ENCODE measurements at regions not wholly inside any gene's neighbourhood (a gene's known extent, or its start where the extent isn't known, plus 50 kb on each side); places are given as distances from the start of the nearest gene placed in this dataset.

- TF ChIP-seq CTCF (optimal IDR thresholded peaks at IDR 0.05 in 1 of 3, IDR thresholded peaks at IDR 0.05 in 1 of 3, conservative IDR thresholded peaks at IDR 0.05 in 1 of 3; ENCODE audit: extremely low read depth in 1 of 3, insufficient read depth in 2 of 3, low read length in 3 of 3) (no peak), EZH2 (IDR thresholded peaks at IDR 0.05; ENCODE audit: low read length) (no peak)
Observed at GRCh38 chr14:48842785-48843184, 743.4 kb downstream of the RPS29 start.
